GM12872 (cell line): ENCODE measurements at regions not wholly inside any gene's neighbourhood (a gene's known extent, or its start where the extent isn't known, plus 50 kb on each side); places are given as distances from the start of the nearest gene placed in this dataset.

Experiments used
- TF ChIP-seq, protein P1 (sequence below): IDR thresholded peaks from 3 replicates; pipeline ENCODE4 v1.5.1; 2011; ENCODE audit warnings: low read depth, mild to moderate bottlenecking, low read length, moderate library complexity; ENCODE audit not compliant: insufficient read depth

DNA sequence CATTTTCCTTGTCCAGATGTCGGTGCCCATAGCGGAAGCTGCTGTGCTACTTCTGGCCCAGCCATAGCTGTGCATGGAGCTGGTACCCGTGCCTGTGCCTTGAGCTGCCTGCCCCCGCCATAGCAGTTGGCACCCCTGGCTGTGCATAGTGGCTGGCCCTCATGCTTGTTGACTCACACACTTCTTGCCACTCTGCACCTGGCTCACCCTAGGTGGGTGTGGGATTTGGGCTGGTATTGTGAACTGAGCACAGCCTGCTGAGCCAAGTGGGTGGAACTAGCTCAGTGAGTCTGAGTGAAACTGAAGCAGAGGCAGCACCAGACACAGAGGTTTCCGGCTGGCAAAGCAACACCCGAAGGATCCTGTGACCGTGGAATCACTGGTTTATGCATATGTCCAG is 689.5 kb upstream of the EYS start:
- TF ChIP-seq, protein P1, sequence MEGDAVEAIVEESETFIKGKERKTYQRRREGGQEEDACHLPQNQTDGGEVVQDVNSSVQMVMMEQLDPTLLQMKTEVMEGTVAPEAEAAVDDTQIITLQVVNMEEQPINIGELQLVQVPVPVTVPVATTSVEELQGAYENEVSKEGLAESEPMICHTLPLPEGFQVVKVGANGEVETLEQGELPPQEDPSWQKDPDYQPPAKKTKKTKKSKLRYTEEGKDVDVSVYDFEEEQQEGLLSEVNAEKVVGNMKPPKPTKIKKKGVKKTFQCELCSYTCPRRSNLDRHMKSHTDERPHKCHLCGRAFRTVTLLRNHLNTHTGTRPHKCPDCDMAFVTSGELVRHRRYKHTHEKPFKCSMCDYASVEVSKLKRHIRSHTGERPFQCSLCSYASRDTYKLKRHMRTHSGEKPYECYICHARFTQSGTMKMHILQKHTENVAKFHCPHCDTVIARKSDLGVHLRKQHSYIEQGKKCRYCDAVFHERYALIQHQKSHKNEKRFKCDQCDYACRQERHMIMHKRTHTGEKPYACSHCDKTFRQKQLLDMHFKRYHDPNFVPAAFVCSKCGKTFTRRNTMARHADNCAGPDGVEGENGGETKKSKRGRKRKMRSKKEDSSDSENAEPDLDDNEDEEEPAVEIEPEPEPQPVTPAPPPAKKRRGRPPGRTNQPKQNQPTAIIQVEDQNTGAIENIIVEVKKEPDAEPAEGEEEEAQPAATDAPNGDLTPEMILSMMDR, result no peak

DNA sequence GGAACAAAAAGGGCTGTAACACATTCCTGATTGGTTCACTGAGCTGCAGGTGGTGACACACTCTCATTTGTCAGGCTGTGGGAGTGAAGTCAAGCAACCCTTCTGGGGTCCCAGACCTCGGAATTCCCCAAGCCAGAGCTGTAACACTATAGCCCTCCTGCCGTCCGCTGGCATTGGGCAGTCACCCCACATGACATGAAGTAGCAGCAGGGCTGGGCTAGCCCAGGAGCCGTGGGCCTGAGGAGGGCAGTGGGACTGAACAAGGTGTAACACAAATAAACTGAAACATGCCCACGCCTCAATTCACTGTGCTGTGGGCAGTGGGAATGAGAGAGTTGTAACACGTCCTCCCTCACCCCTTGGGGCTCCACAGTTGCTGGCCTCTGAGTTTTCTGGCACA is 689.1 kb upstream of the EYS start:
- TF ChIP-seq, protein P1, result no peak

DNA sequence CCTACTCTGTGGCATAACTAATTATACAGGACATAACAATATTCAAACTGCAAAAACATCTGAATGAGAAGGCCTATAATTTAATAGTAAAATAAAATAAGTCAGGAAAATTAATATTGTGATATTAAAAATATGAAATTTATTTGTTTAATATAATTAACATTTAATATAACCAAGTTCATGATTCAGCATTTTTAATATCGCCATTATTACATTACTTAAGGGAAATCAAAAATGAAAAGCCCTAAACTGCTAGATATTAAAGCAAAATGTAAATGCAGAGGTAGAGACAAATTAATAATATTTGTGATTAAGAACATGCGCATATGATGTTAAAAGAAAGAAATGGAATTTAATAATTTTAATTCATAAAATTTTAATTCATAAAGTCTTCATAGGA is 683.4 kb upstream of the EYS start:
- TF ChIP-seq, protein P1, result no peak

DNA sequence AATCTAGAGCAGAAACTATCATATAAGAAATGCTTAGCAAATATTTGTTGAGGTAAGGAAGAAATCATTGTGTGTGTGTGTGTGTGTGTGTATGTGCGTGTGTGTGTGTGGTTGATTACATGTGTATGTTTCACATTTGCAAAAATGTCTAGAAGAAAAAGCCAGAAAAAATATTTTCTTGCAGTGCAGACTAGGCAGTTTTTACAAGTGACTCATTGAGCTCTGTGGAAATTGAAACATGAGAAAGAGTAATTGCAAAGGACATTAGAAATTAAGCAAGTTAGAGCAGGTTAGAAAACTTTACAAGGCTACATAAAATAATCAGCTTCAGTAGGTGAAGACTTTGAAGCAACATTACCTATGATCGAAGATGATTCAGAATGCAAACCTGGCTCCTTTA is 669.0 kb upstream of the EYS start:
- TF ChIP-seq, protein P1, result no peak

DNA sequence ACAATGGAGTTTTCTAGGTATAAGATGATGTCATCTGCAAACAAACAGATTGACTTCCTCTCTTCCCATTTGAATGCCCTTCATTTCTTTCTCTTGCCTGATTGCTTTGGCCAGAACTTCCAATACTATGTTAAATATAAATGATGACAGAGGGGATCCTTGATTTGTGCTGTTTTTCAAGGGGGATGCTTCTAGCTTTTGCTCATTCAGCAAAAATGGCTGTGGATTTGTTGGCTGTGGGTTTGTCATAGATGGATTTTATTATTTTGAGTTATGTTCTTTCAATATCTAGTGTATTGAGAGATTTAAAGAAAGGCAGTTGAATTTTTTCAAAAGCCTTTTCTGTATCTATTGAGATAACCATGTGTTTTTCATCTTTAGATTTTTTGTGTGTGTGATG is 662.4 kb upstream of the EYS start:
- TF ChIP-seq, protein P1, result no peak

DNA sequence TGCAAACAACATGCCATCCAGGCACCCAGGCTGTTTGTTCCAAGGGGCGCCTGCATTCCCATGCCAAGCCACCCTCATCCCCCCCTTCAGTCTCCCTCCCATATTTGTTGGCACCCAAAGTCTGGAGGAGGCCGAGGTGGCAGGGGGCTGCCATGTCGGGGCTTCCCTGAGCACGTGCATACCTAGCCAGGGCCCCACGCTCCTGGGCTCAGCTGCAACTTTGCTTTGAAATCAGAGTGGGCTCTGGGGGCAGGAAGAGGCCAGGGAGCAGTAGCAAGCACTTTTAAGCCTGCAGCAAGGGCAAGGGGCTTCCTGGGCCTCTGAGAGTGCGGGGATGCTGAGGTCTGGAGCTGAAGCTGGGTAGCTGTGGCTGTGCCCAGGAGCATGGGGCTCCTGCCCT is 655.9 kb upstream of the EYS start:
- TF ChIP-seq, protein P1, result no peak

DNA sequence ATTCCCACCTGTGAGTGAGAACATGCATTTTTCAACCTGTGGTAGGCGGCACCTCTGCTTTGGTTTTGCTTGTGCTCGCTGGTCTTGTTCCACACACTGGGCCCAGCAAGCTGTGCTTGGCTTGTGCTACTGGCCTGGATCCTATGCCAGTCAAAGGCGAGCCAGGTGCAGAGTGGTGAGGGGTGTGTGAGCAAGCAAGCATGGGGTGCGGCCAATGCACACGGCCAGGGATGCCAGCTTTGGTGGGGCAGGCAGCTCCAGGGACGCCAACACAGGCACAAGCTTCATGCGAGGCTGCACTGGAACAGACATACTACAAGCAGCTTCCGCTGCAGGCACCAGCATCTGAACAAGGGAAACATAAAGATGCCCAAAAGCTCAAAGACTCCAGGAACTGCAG is 654.9 kb upstream of the EYS start:
- TF ChIP-seq, protein P1, result no peak

DNA sequence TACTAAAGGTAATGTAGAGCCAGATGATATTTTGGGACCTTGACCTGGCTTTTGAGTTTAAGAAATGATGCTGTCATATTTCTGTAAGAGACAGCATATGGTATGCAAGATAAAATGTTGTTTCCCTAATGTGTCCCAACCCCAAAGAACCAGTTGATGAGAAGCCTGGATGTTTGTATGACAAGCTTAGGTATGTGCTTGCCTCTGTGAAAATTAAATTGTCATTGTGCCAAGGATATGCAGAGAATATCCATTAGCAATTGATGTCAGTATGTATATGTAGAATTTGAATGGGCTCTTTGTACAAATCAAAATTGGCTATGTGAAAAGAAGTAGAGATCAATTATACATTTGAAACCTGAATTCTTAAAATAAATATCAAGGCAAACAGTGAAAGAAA is 650.8 kb upstream of the EYS start:
- TF ChIP-seq, protein P1, result no peak
